BJ (cell line): ENCODE measurements at regions not wholly inside any gene's neighbourhood (a gene's known extent, or its start where the extent isn't known, plus 50 kb on each side); places are given as distances from the start of the nearest gene placed in this dataset.

Experiments used
- CTCF ChIA-PET: fragments of 350-600 bp; formaldehyde crosslinking; extraction: SDS; loops from one replicate; lab custom pipeline; 2021; ENCODE audit warnings: antibody characterized with exemption, inconsistent platforms; lab: Yijun Ruan, JAX
- POLR2A ChIA-PET: fragments of 300-600 bp; sonication (Branson Sonifier 250); formaldehyde crosslinking; extraction: SDS; loops from one replicate; lab custom pipeline; 2021; ENCODE audit warnings: antibody characterized with exemption; lab: Charles Lee
- DNase-seq: peaks from one replicate; pipeline ENCODE4 v3.0.0-alpha.2; 2011; ENCODE audit warnings: low read depth
- H3K27me3 ChIP-seq: 2 replicates; pipeline ENCODE4 v1.6.0; 2011; ENCODE audit warnings: low read length; ENCODE audit not compliant: control insufficient read depth, insufficient read depth
- H3K36me3 ChIP-seq: 2 replicates; pipeline ENCODE4 v1.5.1; 2011; ENCODE audit warnings: low read length; ENCODE audit not compliant: control insufficient read depth, insufficient read depth
- H3K4me3 ChIP-seq: 2 replicates; pipeline ENCODE4 v1.5.1; 2011; ENCODE audit warnings: low read depth, mild to moderate bottlenecking, control low read depth, low read length
- CTCF ChIP-seq: IDR thresholded peaks from 2 replicates; pipeline ENCODE4 v1.5.1; 2011; ENCODE audit warnings: low read depth, mild to moderate bottlenecking, control low read depth, inconsistent platforms, low read length, moderate library complexity; ENCODE audit not compliant: insufficient read depth

GRCh38 chr4:134952305-134952704, 750.7 kb upstream of the PABPC4L start:
- no peak for TF ChIP-seq CTCF
- POLR2A ChIA-PET: no interaction called here
- Histone ChIP-seq H3K4me3 (no peak overlapping the region), H3K36me3 (no peaks in the 10 kb centered on the region), H3K27me3 (no peaks in the 10 kb centered on the region)
- CTCF ChIA-PET: no interaction called here
- no peak for DNase-seq

- no peaks in the 10 kb centered on the region for H3K36me3 ChIP-seq
- TF ChIP-seq CTCF: no peak
- H3K27me3 ChIP-seq: no peaks in the 10 kb centered on the region
- ChIA-PET CTCF (interaction anchor here (0.8 kb wide), 1 partner anchor 12 kb away, joined by 3 read pairs; no protein-coding TSS in a partner anchor), POLR2A (no interaction called here)
- no peak for DNase-seq
- H3K4me3 ChIP-seq: no peak overlapping the region
Observed at GRCh38 chr4:134948110-134948642, 746.6 kb upstream of the PABPC4L start.

GRCh38 chr4:134944115-134944514, 742.5 kb upstream of the PABPC4L start:
- POLR2A ChIA-PET: no interaction called here
- CTCF ChIA-PET: no interaction called here
- Histone ChIP-seq H3K27me3 (no peaks in the 10 kb centered on the region), H3K36me3 (no peaks in the 10 kb centered on the region), H3K4me3 (no peak overlapping the region)
- TF ChIP-seq CTCF: no peak
- DNase-seq: no peak

GRCh38 chr4:134936014-134936413, 734.4 kb upstream of the PABPC4L start:
- Histone ChIP-seq H3K36me3 (no peaks in the 10 kb centered on the region), H3K27me3 (no peaks in the 10 kb centered on the region), H3K4me3 (no peak overlapping the region)
- no peak for TF ChIP-seq CTCF
- ChIA-PET POLR2A (no interaction called here), CTCF (interaction anchor here (0.8 to 1.5 kb wide), 9 partner anchors 8 to 1789 kb away, joined by 3 to 8 read pairs (median 4); partner anchors contain the start of gene PCDH10)
- DNase-seq: no peak

GRCh38 chr4:134935320-134935719, 733.7 kb upstream of the PABPC4L start:
- POLR2A ChIA-PET: no interaction called here
- no peak for DNase-seq
- Histone ChIP-seq H3K4me3 (no peak overlapping the region), H3K36me3 (no peaks in the 10 kb centered on the region), H3K27me3 (no peaks in the 10 kb centered on the region)
- TF ChIP-seq CTCF: peak; percentile 54
- CTCF ChIA-PET: interaction anchor here (0.8 to 1.5 kb wide), 8 partner anchors 12 to 1788 kb away, joined by 3 to 8 read pairs (median 4); partner anchors contain the start of gene PCDH10
